ENCODE measurements at regions not wholly inside any gene's neighbourhood (a gene's known extent, or its start where the extent isn't known, plus 50 kb on each side); places are given as distances from the start of the nearest gene placed in this dataset.

GRCh38 chr18:10074728-10075127 is 160.9 kb downstream of the VAPA start:
- TF ChIP-seq CTCF (conservative IDR thresholded peaks at IDR 0.05) (no peak), ZFX (IDR thresholded peaks at IDR 0.05) (no peak)
